Neural progenitor cell (in vitro differentiated cells): ENCODE measurements at regions not wholly inside any gene's neighbourhood (a gene's known extent, or its start where the extent isn't known, plus 50 kb on each side); places are given as distances from the start of the nearest gene placed in this dataset.

Source experiments
- DNase-seq: peaks from one replicate; pipeline ENCODE4 v3.0.0-alpha.2; 2016; ENCODE audit warnings: low spot score
- H2AFZ ChIP-seq: fragments of 200-600 bp; sonication (generic); replicated peaks from 2 replicates; pipeline ENCODE4 v1.6.1; 2016; ENCODE audit warnings: antibody characterized with exemption
- H3F3A ChIP-seq: fragments of 200-600 bp; sonication (generic); 2 replicates; pipeline ENCODE4 v1.6.1; 2016; ENCODE audit warnings: antibody characterized with exemption, low read depth
- H3K27ac ChIP-seq: fragments of 200-600 bp; sonication (generic); 2 replicates; pipeline ENCODE4 v1.5.1; 2016; ENCODE audit warnings: mild to moderate bottlenecking
- H3K27me3 ChIP-seq: fragments of 200-600 bp; sonication (generic); 2 replicates; pipeline ENCODE4 v1.6.1; 2016; ENCODE audit warnings: mild to moderate bottlenecking, moderate library complexity
- H3K36me3 ChIP-seq: fragments of 200-600 bp; sonication (generic); 2 replicates; pipeline ENCODE4 v1.5.1; 2016
- H3K4me1 ChIP-seq: fragments of 200-600 bp; sonication (generic); 2 replicates; pipeline ENCODE4 v1.6.1; 2016; ENCODE audit warnings: mixed run types
- H3K4me2 ChIP-seq: fragments of 200-600 bp; sonication (generic); 2 replicates; pipeline ENCODE4 v1.6.1; 2016
- H3K4me3 ChIP-seq: fragments of 200-600 bp; sonication (generic); 2 replicates; pipeline ENCODE4 v1.5.1; 2016
- H3K79me2 ChIP-seq: fragments of 200-600 bp; sonication (generic); 2 replicates; pipeline ENCODE4 v1.6.1; 2016; ENCODE audit warnings: low read depth
- H3K9ac ChIP-seq: fragments of 200-600 bp; sonication (generic); 2 replicates; pipeline ENCODE4 v1.6.1; 2016
- H3K9me3 ChIP-seq: fragments of 200-600 bp; sonication (generic); 2 replicates; pipeline ENCODE4 v1.5.1; 2016; ENCODE audit warnings: low read depth
- H4K20me1 ChIP-seq: fragments of 200-600 bp; sonication (generic); 2 replicates; pipeline ENCODE4 v1.6.1; 2016; ENCODE audit warnings: low read depth
- H3K27ac Mint-ChIP-seq: 3 replicates; pipeline ENCODE4 v1.8.0; 2021; ENCODE audit warnings: mixed read lengths
- H3K27me3 Mint-ChIP-seq: 2 replicates; pipeline ENCODE4 v1.8.0; 2022; ENCODE audit warnings: low read depth, mild to moderate bottlenecking, inconsistent platforms, moderate library complexity, mixed read lengths; ENCODE audit not compliant: insufficient read depth
- H3K36me3 Mint-ChIP-seq: 3 replicates; pipeline ENCODE4 v1.8.0; 2021; ENCODE audit warnings: mixed read lengths
- H3K4me1 Mint-ChIP-seq: 3 replicates; pipeline ENCODE4 v1.8.0; 2021; ENCODE audit warnings: mixed read lengths
- H3K4me3 Mint-ChIP-seq: 3 replicates; pipeline ENCODE4 v1.8.0; 2021; ENCODE audit warnings: mild to moderate bottlenecking, moderate library complexity, mixed read lengths
- H3K9me3 Mint-ChIP-seq: 3 replicates; pipeline ENCODE4 v1.8.0; 2020; ENCODE audit warnings: mixed read lengths
- EZH2 ChIP-seq: fragments of 200-600 bp; sonication (generic); IDR thresholded peaks from 2 replicates; pipeline ENCODE4 v1.6.1; 2017; ENCODE audit warnings: antibody characterized with exemption, mild to moderate bottlenecking, moderate library complexity
- EZH2phosphoT487 ChIP-seq: fragments of 200-600 bp; sonication (generic); IDR thresholded peaks from 2 replicates; pipeline ENCODE4 v1.6.1; 2017; ENCODE audit warnings: antibody characterized with exemption
- TF ChIP-seq, protein P1 (sequence below): fragments of 200-600 bp; sonication (generic); IDR thresholded peaks from 2 replicates; pipeline ENCODE4 v1.5.1; 2017; ENCODE audit warnings: antibody characterized with exemption, mild to moderate bottlenecking

DNA sequence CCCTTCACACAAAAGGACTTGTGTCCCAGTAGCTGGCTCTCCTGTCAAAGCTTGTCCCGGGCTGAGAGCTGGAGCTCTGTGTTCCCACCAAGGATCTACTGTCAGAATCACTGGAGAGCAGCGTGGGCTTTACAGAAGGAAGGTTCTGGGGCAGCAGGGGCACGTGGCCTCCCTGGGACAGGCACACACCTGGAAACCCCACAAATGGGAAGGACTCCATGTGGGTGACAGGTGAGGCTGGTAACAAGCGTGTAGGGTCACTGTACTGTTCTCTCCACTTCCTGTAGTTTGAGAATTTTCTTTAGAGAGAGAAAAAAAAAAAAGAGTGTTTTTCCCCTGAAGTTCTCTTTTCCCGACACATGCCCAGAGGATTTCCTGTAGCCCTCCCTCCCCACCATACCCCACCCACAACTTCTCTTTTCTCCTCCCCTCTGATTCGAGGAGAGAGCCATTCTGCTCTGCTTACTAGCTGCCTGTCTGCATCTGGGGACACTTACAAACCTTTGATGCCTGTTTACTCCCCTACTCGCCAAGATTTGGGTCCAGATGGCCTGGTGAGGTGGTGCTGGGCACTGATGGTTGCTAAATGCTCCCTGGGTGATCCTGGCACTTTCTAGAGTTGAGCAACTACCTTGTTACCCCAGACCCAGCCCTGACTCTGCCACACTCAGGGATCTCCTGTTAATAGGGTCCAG is 84.1 kb upstream of the SIRPA start:
- Histone ChIP-seq H3K4me2 (peak overlapping the region; percentile 53), H3K27ac (no peak overlapping the region), H3K36me3 (no peaks in the 10 kb centered on the region), H3K9ac (no peak overlapping the region), H3K79me2 (no peaks in the 10 kb centered on the region), H4K20me1 (no peaks in the 10 kb centered on the region), H3F3A (peaks cover 5% of the 10 kb centered on the region), H2AFZ (peak overlapping the region; percentile 27), H3K9me3 (no peaks in the 10 kb centered on the region), H3K4me3 (no peak overlapping the region), H3K27me3 (no peaks in the 10 kb centered on the region), H3K4me1 (peaks cover 17% of the 10 kb centered on the region)
- peak overlapping the region; percentile 89 for H3K27ac Mint-ChIP-seq
- DNase-seq = no peak
- H3K36me3 Mint-ChIP-seq = no peaks in the 10 kb centered on the region
- peak overlapping the region; percentile 4 for H3K4me3 Mint-ChIP-seq
- peaks cover 42% of the 10 kb centered on the region for H3K4me1 Mint-ChIP-seq
- peaks cover 2% of the 10 kb centered on the region for H3K27me3 Mint-ChIP-seq
- TF ChIP-seq EZH2 (no peak), EZH2phosphoT487 (no peak)
- TF ChIP-seq, protein P1, sequence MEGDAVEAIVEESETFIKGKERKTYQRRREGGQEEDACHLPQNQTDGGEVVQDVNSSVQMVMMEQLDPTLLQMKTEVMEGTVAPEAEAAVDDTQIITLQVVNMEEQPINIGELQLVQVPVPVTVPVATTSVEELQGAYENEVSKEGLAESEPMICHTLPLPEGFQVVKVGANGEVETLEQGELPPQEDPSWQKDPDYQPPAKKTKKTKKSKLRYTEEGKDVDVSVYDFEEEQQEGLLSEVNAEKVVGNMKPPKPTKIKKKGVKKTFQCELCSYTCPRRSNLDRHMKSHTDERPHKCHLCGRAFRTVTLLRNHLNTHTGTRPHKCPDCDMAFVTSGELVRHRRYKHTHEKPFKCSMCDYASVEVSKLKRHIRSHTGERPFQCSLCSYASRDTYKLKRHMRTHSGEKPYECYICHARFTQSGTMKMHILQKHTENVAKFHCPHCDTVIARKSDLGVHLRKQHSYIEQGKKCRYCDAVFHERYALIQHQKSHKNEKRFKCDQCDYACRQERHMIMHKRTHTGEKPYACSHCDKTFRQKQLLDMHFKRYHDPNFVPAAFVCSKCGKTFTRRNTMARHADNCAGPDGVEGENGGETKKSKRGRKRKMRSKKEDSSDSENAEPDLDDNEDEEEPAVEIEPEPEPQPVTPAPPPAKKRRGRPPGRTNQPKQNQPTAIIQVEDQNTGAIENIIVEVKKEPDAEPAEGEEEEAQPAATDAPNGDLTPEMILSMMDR = no peak
- no peaks in the 10 kb centered on the region for H3K9me3 Mint-ChIP-seq

DNA sequence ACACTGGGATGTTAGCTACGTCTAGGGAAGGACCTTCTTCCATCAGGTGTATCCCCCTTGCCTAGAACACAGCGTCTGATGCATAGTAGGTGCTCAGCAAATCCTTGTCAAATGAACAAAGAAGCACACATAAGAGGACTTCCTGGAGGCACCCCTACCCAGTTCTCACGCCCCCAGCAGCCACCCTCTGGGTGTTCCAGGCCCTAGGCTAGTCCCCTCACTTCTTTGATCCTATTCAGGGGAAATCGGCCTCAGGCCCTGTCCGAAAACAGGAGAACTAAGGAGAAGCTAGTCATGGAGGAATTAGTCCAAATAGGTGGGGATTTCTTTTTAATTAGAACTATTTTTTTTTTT is 84.7 kb upstream of the SIRPA start:
- Mint-ChIP-seq H3K27me3 (peaks cover 2% of the 10 kb centered on the region), H3K4me3 (no peak overlapping the region), H3K9me3 (no peaks in the 10 kb centered on the region), H3K27ac (peak overlapping the region; percentile 78), H3K4me1 (peaks cover 41% of the 10 kb centered on the region), H3K36me3 (no peaks in the 10 kb centered on the region)
- Histone ChIP-seq H2AFZ (peak overlapping the region; percentile 27), H3K27me3 (peaks cover 1% of the 10 kb centered on the region), H3K27ac (no peak overlapping the region), H3K4me1 (peaks cover 17% of the 10 kb centered on the region), H3K9ac (no peak overlapping the region), H3K4me3 (no peak overlapping the region), H3K36me3 (no peaks in the 10 kb centered on the region), H3K9me3 (no peaks in the 10 kb centered on the region), H3F3A (peaks cover 5% of the 10 kb centered on the region), H3K4me2 (no peak overlapping the region), H4K20me1 (no peaks in the 10 kb centered on the region), H3K79me2 (no peaks in the 10 kb centered on the region)
- DNase-seq = no peak
- TF ChIP-seq EZH2 (no peak), EZH2phosphoT487 (no peak)
- TF ChIP-seq, protein P1 = no peak

DNA sequence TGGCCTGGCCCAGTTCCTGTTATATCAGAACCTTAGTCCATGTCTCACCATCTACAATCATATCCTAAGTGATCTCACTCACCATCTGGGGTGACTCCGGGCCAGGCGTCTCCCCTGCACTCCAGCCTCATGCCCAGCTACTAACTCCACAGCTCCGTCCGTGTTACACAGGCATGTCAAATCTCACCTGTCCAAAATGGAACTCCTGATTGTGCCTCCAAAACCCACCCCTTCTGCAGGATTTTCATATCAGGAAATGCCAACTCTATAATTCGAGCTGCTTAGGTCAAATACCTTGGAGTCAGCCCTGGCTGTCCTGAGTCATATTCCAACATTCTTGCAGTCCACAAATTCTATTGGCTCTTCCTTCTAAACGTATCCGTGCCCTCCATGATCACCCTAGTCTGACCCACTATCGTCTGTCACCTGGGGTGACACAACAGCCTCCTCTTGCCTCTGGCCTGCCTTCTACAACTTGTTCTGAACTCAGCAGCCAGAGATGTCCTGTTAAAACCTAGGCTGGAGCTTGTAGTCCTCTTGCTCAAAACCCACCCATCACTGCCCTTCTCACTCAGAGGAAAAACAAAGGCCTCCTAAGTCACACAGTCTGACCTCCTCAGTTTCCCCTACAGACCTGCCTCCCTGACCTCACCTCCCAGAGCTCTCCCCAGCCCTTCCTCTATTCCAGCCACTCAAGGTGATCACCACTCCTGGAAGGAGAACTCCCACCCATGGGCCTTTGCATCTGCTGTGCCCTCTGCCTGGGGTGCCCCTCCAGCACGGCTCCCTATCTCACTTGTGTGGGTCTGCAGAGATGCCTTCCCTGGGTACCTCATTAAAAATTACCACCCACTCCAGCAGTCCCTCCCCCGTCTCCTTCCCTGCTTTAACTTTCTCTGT is 85.3 kb upstream of the SIRPA start:
- no peak overlapping the region for H3K9ac ChIP-seq
- no peaks in the 10 kb centered on the region for H4K20me1 ChIP-seq
- no peak overlapping the region for H2AFZ ChIP-seq
- peak overlapping the region; percentile 78 for H3K27ac Mint-ChIP-seq
- peaks cover 17% of the 10 kb centered on the region for H3K4me1 ChIP-seq
- H3K9me3 ChIP-seq = no peaks in the 10 kb centered on the region
- no peak for TF ChIP-seq EZH2phosphoT487
- TF ChIP-seq EZH2 = no peak
- TF ChIP-seq, protein P1 = no peak
- no peak overlapping the region for H3K27ac ChIP-seq
- H3K4me1 Mint-ChIP-seq = peaks cover 41% of the 10 kb centered on the region
- no peak for DNase-seq
- H3K27me3 ChIP-seq = peaks cover 8% of the 10 kb centered on the region
- H3K36me3 ChIP-seq = no peaks in the 10 kb centered on the region
- H3F3A ChIP-seq = peaks cover 5% of the 10 kb centered on the region
- H3K4me3 ChIP-seq = no peak overlapping the region
- H3K4me3 Mint-ChIP-seq = no peak overlapping the region
- H3K4me2 ChIP-seq = no peak overlapping the region
- H3K27me3 Mint-ChIP-seq = peaks cover 4% of the 10 kb centered on the region
- H3K79me2 ChIP-seq = no peaks in the 10 kb centered on the region
- no peaks in the 10 kb centered on the region for H3K9me3 Mint-ChIP-seq
- no peaks in the 10 kb centered on the region for H3K36me3 Mint-ChIP-seq
